Suprapubic skin (tissue), 4 donors: ENCODE measurements at regions not wholly inside any gene's neighbourhood (a gene's known extent, or its start where the extent isn't known, plus 50 kb on each side); places are given as distances from the start of the nearest gene placed in this dataset.

Experiments
- DNase-seq, 2 donors: peaks; one replicate each; pipeline ENCODE4 v3.0.0-alpha.2; 2019; ENCODE audit warnings: low spot score in 2 of 2
- H3K27ac ChIP-seq: fragments of 200-600 bp; sonication (generic); one replicate; pipeline ENCODE4 v1.5.1; 2019
- H3K27me3 ChIP-seq: fragments of 200-600 bp; sonication (generic); one replicate; pipeline ENCODE4 v1.5.1; 2019
- H3K36me3 ChIP-seq: fragments of 200-600 bp; sonication (generic); one replicate; pipeline ENCODE4 v1.5.1; 2019
- H3K4me1 ChIP-seq: fragments of 200-600 bp; sonication (generic); one replicate; pipeline ENCODE4 v1.5.1; 2019
- H3K4me3 ChIP-seq: fragments of 200-600 bp; sonication (generic); one replicate; pipeline ENCODE4 v1.5.1; 2019; ENCODE audit warnings: mild to moderate bottlenecking
- H3K9me3 ChIP-seq: fragments of 200-600 bp; sonication (generic); one replicate; pipeline ENCODE4 v1.5.1; 2019
- CTCF ChIP-seq, 2 donors: fragments of 200-600 bp in 1 of 2; fragments of 450-650 bp in 1 of 2; sonication (generic) in 1 of 2; IDR thresholded peaks; one replicate each; pipeline ENCODE4 v1.5.1; 2016 to 2019; ENCODE audit warnings: antibody characterized with exemption in 2 of 2, mild to moderate bottlenecking in 1 of 2, moderate library complexity in 1 of 2
- EP300 ChIP-seq: sonication (generic); formaldehyde crosslinking; IDR thresholded peaks from one replicate; pipeline ENCODE4 v1.6.1; 2017; ENCODE audit warnings: antibody characterized with exemption
- POLR2A ChIP-seq, 2 donors: fragments of 450-650 bp; IDR thresholded peaks; one replicate each; pipeline ENCODE4 v1.6.1; 2017; ENCODE audit warnings: antibody characterized with exemption in 2 of 2, mild to moderate bottlenecking in 2 of 2, moderate library complexity in 2 of 2
- POLR2AphosphoS5 ChIP-seq, 3 donors: sonication (generic); formaldehyde crosslinking; IDR thresholded peaks; one replicate each; pipeline ENCODE4 v1.6.1; 2017; ENCODE audit warnings: antibody characterized with exemption in 3 of 3
- WGBS: methylation state at CpG from one replicate; pipeline ENCODE4 v1.1.5; 2018; 5-methylcytosine and 5-hydroxymethylcytosine counted together

- WGBS = 71% methylated on average over 1 of the region's 1 CpG
- no peaks in the 10 kb centered on the region for H3K27me3 ChIP-seq
- H3K4me1 ChIP-seq = no peaks in the 10 kb centered on the region
- no peak overlapping the region for H3K27ac ChIP-seq
- no peaks in the 10 kb centered on the region for H3K9me3 ChIP-seq
- no peak for DNase-seq
- TF ChIP-seq EP300 (no peak), POLR2AphosphoS5 (IDR thresholded peaks at IDR 0.05) (no peak), POLR2A (IDR thresholded peaks at IDR 0.05) (no peak), CTCF (IDR thresholded peaks at IDR 0.05) (no peak)
- no peak overlapping the region for H3K4me3 ChIP-seq
- H3K36me3 ChIP-seq = no peaks in the 10 kb centered on the region
Measured at GRCh38 chr7:19375976-19376375, 230.8 kb upstream of the FERD3L start.

- no peak for DNase-seq
- TF ChIP-seq POLR2AphosphoS5 (IDR thresholded peaks at IDR 0.05) (no peak), EP300 (no peak), CTCF (IDR thresholded peaks at IDR 0.05) (no peak), POLR2A (IDR thresholded peaks at IDR 0.05) (no peak)
- no peak overlapping the region for H3K4me3 ChIP-seq
- H3K36me3 ChIP-seq = no peaks in the 10 kb centered on the region
- no peaks in the 10 kb centered on the region for H3K4me1 ChIP-seq
- no peaks in the 10 kb centered on the region for H3K27me3 ChIP-seq
- 66% methylated on average over 2 of the region's 2 CpGs for WGBS
- no peak overlapping the region for H3K27ac ChIP-seq
- no peaks in the 10 kb centered on the region for H3K9me3 ChIP-seq
Measured at GRCh38 chr7:19373334-19373733, 228.1 kb upstream of the FERD3L start.

GRCh38 chr7:19369806-19370205 lies 224.6 kb upstream of the FERD3L start:
- WGBS = 77% methylated on average over 4 of the region's 4 CpGs
- H3K4me3 ChIP-seq = no peak overlapping the region
- H3K36me3 ChIP-seq = no peaks in the 10 kb centered on the region
- no peak for DNase-seq
- H3K9me3 ChIP-seq = no peaks in the 10 kb centered on the region
- H3K27me3 ChIP-seq = no peaks in the 10 kb centered on the region
- H3K27ac ChIP-seq = no peak overlapping the region
- no peaks in the 10 kb centered on the region for H3K4me1 ChIP-seq
- no peak for TF ChIP-seq POLR2AphosphoS5 (IDR thresholded peaks at IDR 0.05)
- no peak for TF ChIP-seq CTCF (IDR thresholded peaks at IDR 0.05)
- TF ChIP-seq EP300 = no peak
- TF ChIP-seq POLR2A (IDR thresholded peaks at IDR 0.05) = no peak

- H3K9me3 ChIP-seq = no peaks in the 10 kb centered on the region
- WGBS = 70% methylated on average over 2 of the region's 2 CpGs
- H3K4me1 ChIP-seq = no peaks in the 10 kb centered on the region
- H3K36me3 ChIP-seq = no peaks in the 10 kb centered on the region
- no peaks in the 10 kb centered on the region for H3K27me3 ChIP-seq
- H3K4me3 ChIP-seq = no peak overlapping the region
- no peak for TF ChIP-seq POLR2A (IDR thresholded peaks at IDR 0.05)
- no peak overlapping the region for H3K27ac ChIP-seq
- DNase-seq = no peak
Measured at GRCh38 chr7:19369182-19369581, 224.0 kb upstream of the FERD3L start.

- WGBS = 66% methylated on average over 7 of the region's 7 CpGs
- no peak for TF ChIP-seq CTCF (IDR thresholded peaks at IDR 0.05)
- TF ChIP-seq POLR2AphosphoS5 (IDR thresholded peaks at IDR 0.05) = no peak
- TF ChIP-seq EP300 = no peak
- no peak for TF ChIP-seq POLR2A (IDR thresholded peaks at IDR 0.05)
- Histone ChIP-seq H3K36me3 (no peaks in the 10 kb centered on the region), H3K27me3 (no peaks in the 10 kb centered on the region), H3K4me1 (no peaks in the 10 kb centered on the region), H3K9me3 (no peaks in the 10 kb centered on the region), H3K27ac (no peak overlapping the region), H3K4me3 (no peak overlapping the region)
- DNase-seq = no peak
Measured at GRCh38 chr7:19368491-19368925, 223.3 kb upstream of the FERD3L start.

- no peaks in the 10 kb centered on the region for H3K36me3 ChIP-seq
- TF ChIP-seq CTCF (IDR thresholded peaks at IDR 0.05) = no peak
- no peak for TF ChIP-seq POLR2AphosphoS5 (IDR thresholded peaks at IDR 0.05)
- TF ChIP-seq POLR2A (IDR thresholded peaks at IDR 0.05) = no peak
- no peak for TF ChIP-seq EP300
- H3K27ac ChIP-seq = no peak overlapping the region
- 73% methylated on average over 4 of the region's 4 CpGs for WGBS
- no peak for DNase-seq
- H3K27me3 ChIP-seq = no peaks in the 10 kb centered on the region
- no peaks in the 10 kb centered on the region for H3K4me1 ChIP-seq
- H3K9me3 ChIP-seq = no peaks in the 10 kb centered on the region
- H3K4me3 ChIP-seq = no peak overlapping the region
Measured at GRCh38 chr7:19364950-19365349, 219.7 kb upstream of the FERD3L start.
